Endothelial cell of umbilical vein (primary cell): ENCODE measurements at regions not wholly inside any gene's neighbourhood (a gene's known extent, or its start where the extent isn't known, plus 50 kb on each side); places are given as distances from the start of the nearest gene placed in this dataset.

ENCODE experiments used
- BruUV-seq: library from RNA; stranded (reverse); fragments of 400-500 nt; replicated peaks from 2 replicates; lab custom pipeline; 2021; lab: Mats Ljungman, UMichigan
- CTCF ChIA-PET: fragments of 300-600, 350-600 bp; sonication (Branson Sonifier 250); formaldehyde crosslinking; loops from one replicate; lab custom pipeline; 2021; ENCODE audit warnings: antibody characterized with exemption, inconsistent platforms; lab: Charles Lee
- POLR2A ChIA-PET: fragments of 300-600, 350-600 bp; sonication (Branson Sonifier 250); formaldehyde crosslinking; loops from one replicate; lab custom pipeline; 2021; ENCODE audit warnings: antibody characterized with exemption, inconsistent platforms; lab: Charles Lee
- DNase-seq: peaks from one replicate; pipeline ENCODE4 v3.0.0-alpha.2; 2011; ENCODE audit warnings: low read depth, low spot score
- FAIRE-seq: peaks from 2 replicates; lab custom pipeline; 2011; peaks lifted over from hg19 to GRCh38; lab: Jason Lieb, UNC
- H2AFZ ChIP-seq: 2 replicates; pipeline ENCODE4 v1.6.0; 2012; ENCODE audit warnings: low read depth, low read length, control low read depth, inconsistent platforms
- H3K27ac ChIP-seq: 2 replicates; pipeline ENCODE4 v1.5.1; 2011; ENCODE audit warnings: low read depth, mild to moderate bottlenecking, control low read depth, low read length, moderate library complexity; ENCODE audit not compliant: insufficient read depth
- H3K27me3 ChIP-seq, 2 experiments: 2 replicates each; pipeline versions ENCODE4 v1.6.0 to v1.6.1; 2011; ENCODE audit warnings: low read length in 2 of 2, mixed read lengths in 1 of 2; ENCODE audit not compliant: control insufficient read depth in 2 of 2, insufficient read depth in 2 of 2
- H3K36me3 ChIP-seq, 2 experiments: 2 replicates in 1 of 2; 3 replicates in 1 of 2; pipeline ENCODE4 v1.5.1; 2011; ENCODE audit warnings: low read length in 2 of 2, mild to moderate bottlenecking in 1 of 2, moderate library complexity in 1 of 2; ENCODE audit not compliant: control insufficient read depth in 2 of 2, insufficient read depth in 2 of 2; ENCODE audit errors: extremely low read depth in 1 of 2
- H3K4me1 ChIP-seq: 3 replicates; pipeline ENCODE4 v1.5.1; 2011; ENCODE audit warnings: mild to moderate bottlenecking, low read length; ENCODE audit not compliant: control insufficient read depth, insufficient read depth; ENCODE audit errors: extremely low read depth
- H3K4me2 ChIP-seq: 2 replicates; pipeline ENCODE4 v1.6.1; 2011; ENCODE audit warnings: low read length, control low read depth, mixed read lengths; ENCODE audit not compliant: insufficient read depth
- H3K4me3 ChIP-seq, 3 experiments: fragments of 200-600 bp in 1 of 3; sonication (generic), shearing (Covaris generic) in 1 of 3; replicated peaks in 1 of 3; 2 replicates each; pipeline ENCODE4 v1.5.1; 2011 to 2016; ENCODE audit warnings: control low read depth in 3 of 3, low read length in 3 of 3, mild to moderate bottlenecking in 2 of 3, inconsistent platforms in 1 of 3, low read depth in 1 of 3, moderate library complexity in 1 of 3; ENCODE audit not compliant: insufficient read depth in 1 of 3
- H3K79me2 ChIP-seq: 2 replicates; pipeline ENCODE4 v1.6.0; 2012; ENCODE audit warnings: low read length, inconsistent platforms; ENCODE audit not compliant: control insufficient read depth, insufficient read depth
- H3K9ac ChIP-seq: replicated peaks from 2 replicates; pipeline ENCODE3; 2011; ENCODE audit warnings: low read length, control low read depth; ENCODE audit not compliant: insufficient read depth; ENCODE audit errors: extremely low read depth
- H3K9me1 ChIP-seq: replicated peaks from 3 replicates; pipeline ENCODE4 v1.6.0; 2011; ENCODE audit warnings: mild to moderate bottlenecking, low read length; ENCODE audit not compliant: control insufficient read depth, insufficient read depth; ENCODE audit errors: extremely low read depth
- H3K9me3 ChIP-seq: replicated peaks from 2 replicates; pipeline ENCODE4 v1.5.1; 2012; ENCODE audit warnings: low read length, inconsistent platforms; ENCODE audit not compliant: control insufficient read depth, insufficient read depth
- H4K20me1 ChIP-seq: replicated peaks from 2 replicates; pipeline ENCODE3; 2011; ENCODE audit warnings: mild to moderate bottlenecking, low read length; ENCODE audit not compliant: control insufficient read depth, insufficient read depth; ENCODE audit errors: extremely low read depth
- EZH2 ChIP-seq: IDR thresholded peaks from 2 replicates; pipeline ENCODE4 v1.6.1; 2012; ENCODE audit warnings: borderline replicate concordance, low read depth, mild to moderate bottlenecking, moderate library complexity, low read length, inconsistent platforms; ENCODE audit not compliant: severe bottlenecking
- JUN ChIP-seq: IDR thresholded peaks from 2 replicates; pipeline ENCODE4 v1.6.1; 2011; ENCODE audit warnings: borderline replicate concordance, low read depth; ENCODE audit not compliant: insufficient read length, insufficient read depth
- MAX ChIP-seq: IDR thresholded peaks from 2 replicates; pipeline ENCODE4 v1.6.1; 2011; ENCODE audit not compliant: insufficient read depth, insufficient read length
- POLR2A ChIP-seq: IDR thresholded peaks from 2 replicates; pipeline ENCODE4 v1.6.1; 2012; ENCODE audit warnings: low read depth, mild to moderate bottlenecking, control low read depth, low read length
- POLR2AphosphoS5 ChIP-seq: IDR thresholded peaks from 2 replicates; pipeline ENCODE4 v1.6.1; 2012; ENCODE audit warnings: low read depth, mild to moderate bottlenecking, control low read depth, low read length, moderate library complexity; ENCODE audit not compliant: insufficient read depth
- dilution Hi-C: fragments of 300-500 bp; cut with MboI; formaldehyde crosslinking; loops from one replicate; pipeline ENCODE4 v1.15.0; 2019; ENCODE audit warnings: low sequenced_read_pairs; ENCODE audit not compliant: extremely low pct_ligation_motif_present
- intact Hi-C: fragments of 100-400 bp; cut with micrococcal nuclease; formaldehyde crosslinking; loops from one replicate; pipeline ENCODE4 v1.10.0; 2022
- TF ChIP-seq, protein P1 (sequence below), 2 donors: IDR thresholded peaks; 1 replicate in 1 of 2; 2 replicates in 1 of 2; pipeline ENCODE4 v1.5.1; 2011; ENCODE audit warnings: low read length in 2 of 2, mild to moderate bottlenecking in 2 of 2, moderate library complexity in 2 of 2, control low read depth in 1 of 2, inconsistent platforms in 1 of 2, low read depth in 1 of 2; ENCODE audit not compliant: insufficient read depth in 1 of 2; ENCODE audit errors: extremely low read depth in 1 of 2

DNA sequence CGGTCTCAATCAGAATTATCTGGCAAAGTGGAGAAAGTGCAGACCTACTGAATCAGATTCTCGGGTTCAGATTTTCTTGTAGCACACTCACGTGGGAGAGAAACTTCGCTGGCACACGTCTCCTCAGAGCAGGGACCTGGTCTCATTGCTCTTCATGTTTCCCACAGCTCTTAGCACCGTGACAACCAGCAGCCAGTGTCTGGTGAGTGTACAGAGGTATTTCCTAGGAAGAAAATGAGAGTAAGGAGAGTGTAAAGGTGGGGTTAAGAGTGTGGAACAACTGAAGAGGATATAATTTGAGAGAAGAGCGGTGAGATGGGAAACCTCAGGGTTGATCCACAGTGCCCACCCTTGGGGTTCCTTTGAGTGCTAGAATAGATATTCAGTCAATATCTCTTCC lies 89.2 kb downstream of the ARF6 start:
- peak; percentile 21 for FAIRE-seq
- peak overlapping the region; percentile 23 for H2AFZ ChIP-seq
- ChIA-PET POLR2A (no interaction called here), CTCF (interaction anchor here (1.3 to 1.5 kb wide), 2 partner anchors 18 to 116 kb away, joined by 3 read pairs; no protein-coding TSS in a partner anchor)
- dilution Hi-C loops (no loop called here), intact Hi-C loops (loop anchor here (1.0 to 2.0 kb wide), 2 partner anchors 10 to 19 kb away; no protein-coding TSS in a partner anchor)
- no peaks in the 10 kb centered on the region for H4K20me1 ChIP-seq
- H3K9me3 ChIP-seq, result no peaks in the 10 kb centered on the region
- TF ChIP-seq EZH2 (no peak), POLR2A (no peak), JUN (no peak), POLR2AphosphoS5 (no peak), MAX (no peak)
- TF ChIP-seq, protein P1, sequence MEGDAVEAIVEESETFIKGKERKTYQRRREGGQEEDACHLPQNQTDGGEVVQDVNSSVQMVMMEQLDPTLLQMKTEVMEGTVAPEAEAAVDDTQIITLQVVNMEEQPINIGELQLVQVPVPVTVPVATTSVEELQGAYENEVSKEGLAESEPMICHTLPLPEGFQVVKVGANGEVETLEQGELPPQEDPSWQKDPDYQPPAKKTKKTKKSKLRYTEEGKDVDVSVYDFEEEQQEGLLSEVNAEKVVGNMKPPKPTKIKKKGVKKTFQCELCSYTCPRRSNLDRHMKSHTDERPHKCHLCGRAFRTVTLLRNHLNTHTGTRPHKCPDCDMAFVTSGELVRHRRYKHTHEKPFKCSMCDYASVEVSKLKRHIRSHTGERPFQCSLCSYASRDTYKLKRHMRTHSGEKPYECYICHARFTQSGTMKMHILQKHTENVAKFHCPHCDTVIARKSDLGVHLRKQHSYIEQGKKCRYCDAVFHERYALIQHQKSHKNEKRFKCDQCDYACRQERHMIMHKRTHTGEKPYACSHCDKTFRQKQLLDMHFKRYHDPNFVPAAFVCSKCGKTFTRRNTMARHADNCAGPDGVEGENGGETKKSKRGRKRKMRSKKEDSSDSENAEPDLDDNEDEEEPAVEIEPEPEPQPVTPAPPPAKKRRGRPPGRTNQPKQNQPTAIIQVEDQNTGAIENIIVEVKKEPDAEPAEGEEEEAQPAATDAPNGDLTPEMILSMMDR (IDR thresholded peaks at IDR 0.05; ENCODE audit: extremely low read depth in 1 of 2, insufficient read depth in 1 of 2, low read depth in 1 of 2, low read length in 2 of 2), result no peak
- peak overlapping the region; percentile 89 for H3K27ac ChIP-seq
- DNase-seq, result no peak
- H3K9ac ChIP-seq, result peak overlapping the region; percentile 77
- BruUV-seq, result TSS peak; percentile 89
- no peaks in the 10 kb centered on the region for H3K9me1 ChIP-seq
- no peaks in the 10 kb centered on the region for H3K36me3 ChIP-seq
- no peaks in the 10 kb centered on the region for H3K27me3 ChIP-seq
- H3K4me1 ChIP-seq, result peaks cover 17% of the 10 kb centered on the region
- H3K4me3 ChIP-seq, result peak overlapping the region in 1 of 3 experiments; percentile 61
- peak overlapping the region; percentile 91 for H3K4me2 ChIP-seq
- H3K79me2 ChIP-seq, result no peaks in the 10 kb centered on the region
